GM12878 (cell line): ENCODE measurements at regions not wholly inside any gene's neighbourhood (a gene's known extent, or its start where the extent isn't known, plus 50 kb on each side); places are given as distances from the start of the nearest gene placed in this dataset.

Experiments used
- CHD1 ChIP-seq: IDR thresholded peaks from 2 replicates; pipeline ENCODE4 v1.6.1; 2012; ENCODE audit warnings: low read depth, low read length, improper control_type of control experiment
- FOS ChIP-seq: IDR thresholded peaks from 3 replicates; pipeline ENCODE4 v1.6.1; 2011; ENCODE audit warnings: borderline replicate concordance; ENCODE audit not compliant: insufficient read length; ENCODE audit errors: extremely low read depth
- MTA2 ChIP-seq: fragments of 450-650 bp; IDR thresholded peaks from 2 replicates; pipeline ENCODE4 v1.6.1; 2016; ENCODE audit warnings: low read depth, mild to moderate bottlenecking, moderate library complexity
- TCF12 ChIP-seq: IDR thresholded peaks from 2 replicates; pipeline ENCODE4 v1.6.1; 2011; ENCODE audit warnings: low read depth, mild to moderate bottlenecking, low read length
- TF ChIP-seq, protein P1 (sequence below): fragments of 450-650 bp; IDR thresholded peaks from 2 replicates; pipeline ENCODE4 v1.6.1; 2017; ENCODE audit warnings: low read depth, mild to moderate bottlenecking, moderate library complexity
- TF ChIP-seq, protein P2 (sequence below): fragments of 450-650 bp; formaldehyde crosslinking; IDR thresholded peaks from 2 replicates; pipeline ENCODE4 v1.5.0; 2022; ENCODE audit warnings: mild to moderate bottlenecking, missing genetic modification characterization
- TF ChIP-seq, protein P3 (sequence below): fragments of 450-650 bp; IDR thresholded peaks from 2 replicates; pipeline ENCODE4 v1.6.1; 2017; ENCODE audit warnings: mild to moderate bottlenecking

DNA sequence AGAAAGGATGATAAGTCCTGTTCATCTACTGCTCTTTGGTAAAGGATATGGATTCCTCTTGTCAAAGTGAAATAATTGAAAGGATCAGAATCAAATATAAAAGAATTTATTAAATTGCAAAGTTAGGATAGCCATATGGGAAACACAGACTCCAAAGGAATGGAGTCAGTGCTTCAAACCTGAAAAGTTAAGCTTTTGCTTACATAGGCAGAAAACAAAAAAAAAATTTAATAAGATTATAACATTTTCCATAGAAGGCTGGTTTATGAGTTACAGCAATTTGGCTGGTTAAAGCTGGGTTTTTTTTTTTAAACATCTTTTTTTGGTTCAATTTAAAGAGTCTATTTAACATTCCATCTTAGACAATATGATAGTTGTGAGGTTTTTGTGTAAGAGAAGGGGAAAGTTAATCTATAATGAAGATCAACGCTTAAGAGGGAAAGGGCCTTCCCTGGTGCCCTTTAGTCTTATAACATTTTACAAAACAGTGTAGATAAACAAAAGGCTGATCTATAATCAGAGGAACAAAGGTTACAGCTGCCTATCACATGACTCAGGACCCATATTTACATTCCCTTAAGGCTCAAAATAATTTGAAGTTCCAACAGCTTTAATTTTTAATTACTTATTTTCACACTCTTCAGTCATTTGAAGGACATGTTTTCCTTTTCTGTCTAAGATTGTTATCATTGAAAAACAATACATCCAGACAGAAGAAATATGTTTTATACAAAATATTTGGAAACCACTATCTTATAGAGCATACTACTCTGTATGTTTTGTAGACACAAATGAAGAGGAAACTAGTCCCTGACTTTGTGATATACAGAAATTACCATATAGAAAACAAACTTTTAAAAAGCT, 234.3 kb upstream of the MBL2 start (continued):
- TF ChIP-seq, protein P1, sequence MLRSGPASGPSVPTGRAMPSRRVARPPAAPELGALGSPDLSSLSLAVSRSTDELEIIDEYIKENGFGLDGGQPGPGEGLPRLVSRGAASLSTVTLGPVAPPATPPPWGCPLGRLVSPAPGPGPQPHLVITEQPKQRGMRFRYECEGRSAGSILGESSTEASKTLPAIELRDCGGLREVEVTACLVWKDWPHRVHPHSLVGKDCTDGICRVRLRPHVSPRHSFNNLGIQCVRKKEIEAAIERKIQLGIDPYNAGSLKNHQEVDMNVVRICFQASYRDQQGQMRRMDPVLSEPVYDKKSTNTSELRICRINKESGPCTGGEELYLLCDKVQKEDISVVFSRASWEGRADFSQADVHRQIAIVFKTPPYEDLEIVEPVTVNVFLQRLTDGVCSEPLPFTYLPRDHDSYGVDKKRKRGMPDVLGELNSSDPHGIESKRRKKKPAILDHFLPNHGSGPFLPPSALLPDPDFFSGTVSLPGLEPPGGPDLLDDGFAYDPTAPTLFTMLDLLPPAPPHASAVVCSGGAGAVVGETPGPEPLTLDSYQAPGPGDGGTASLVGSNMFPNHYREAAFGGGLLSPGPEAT = no peak
- no peak for TF ChIP-seq FOS
- TF ChIP-seq MTA2 = no peak
- TF ChIP-seq CHD1 = no peak
- TF ChIP-seq, protein P2, sequence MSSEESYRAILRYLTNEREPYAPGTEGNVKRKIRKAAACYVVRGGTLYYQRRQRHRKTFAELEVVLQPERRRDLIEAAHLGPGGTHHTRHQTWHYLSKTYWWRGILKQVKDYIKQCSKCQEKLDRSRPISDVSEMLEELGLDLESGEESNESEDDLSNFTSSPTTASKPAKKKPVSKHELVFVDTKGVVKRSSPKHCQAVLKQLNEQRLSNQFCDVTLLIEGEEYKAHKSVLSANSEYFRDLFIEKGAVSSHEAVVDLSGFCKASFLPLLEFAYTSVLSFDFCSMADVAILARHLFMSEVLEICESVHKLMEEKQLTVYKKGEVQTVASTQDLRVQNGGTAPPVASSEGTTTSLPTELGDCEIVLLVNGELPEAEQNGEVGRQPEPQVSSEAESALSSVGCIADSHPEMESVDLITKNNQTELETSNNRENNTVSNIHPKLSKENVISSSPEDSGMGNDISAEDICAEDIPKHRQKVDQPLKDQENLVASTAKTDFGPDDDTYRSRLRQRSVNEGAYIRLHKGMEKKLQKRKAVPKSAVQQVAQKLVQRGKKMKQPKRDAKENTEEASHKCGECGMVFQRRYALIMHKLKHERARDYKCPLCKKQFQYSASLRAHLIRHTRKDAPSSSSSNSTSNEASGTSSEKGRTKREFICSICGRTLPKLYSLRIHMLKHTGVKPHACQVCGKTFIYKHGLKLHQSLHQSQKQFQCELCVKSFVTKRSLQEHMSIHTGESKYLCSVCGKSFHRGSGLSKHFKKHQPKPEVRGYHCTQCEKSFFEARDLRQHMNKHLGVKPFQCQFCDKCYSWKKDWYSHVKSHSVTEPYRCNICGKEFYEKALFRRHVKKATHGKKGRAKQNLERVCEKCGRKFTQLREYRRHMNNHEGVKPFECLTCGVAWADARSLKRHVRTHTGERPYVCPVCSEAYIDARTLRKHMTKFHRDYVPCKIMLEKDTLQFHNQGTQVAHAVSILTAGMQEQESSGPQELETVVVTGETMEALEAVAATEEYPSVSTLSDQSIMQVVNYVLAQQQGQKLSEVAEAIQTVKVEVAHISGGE (CRISPR knock-in tag) = no peak
- TF ChIP-seq TCF12 = no peak
- TF ChIP-seq, protein P3, sequence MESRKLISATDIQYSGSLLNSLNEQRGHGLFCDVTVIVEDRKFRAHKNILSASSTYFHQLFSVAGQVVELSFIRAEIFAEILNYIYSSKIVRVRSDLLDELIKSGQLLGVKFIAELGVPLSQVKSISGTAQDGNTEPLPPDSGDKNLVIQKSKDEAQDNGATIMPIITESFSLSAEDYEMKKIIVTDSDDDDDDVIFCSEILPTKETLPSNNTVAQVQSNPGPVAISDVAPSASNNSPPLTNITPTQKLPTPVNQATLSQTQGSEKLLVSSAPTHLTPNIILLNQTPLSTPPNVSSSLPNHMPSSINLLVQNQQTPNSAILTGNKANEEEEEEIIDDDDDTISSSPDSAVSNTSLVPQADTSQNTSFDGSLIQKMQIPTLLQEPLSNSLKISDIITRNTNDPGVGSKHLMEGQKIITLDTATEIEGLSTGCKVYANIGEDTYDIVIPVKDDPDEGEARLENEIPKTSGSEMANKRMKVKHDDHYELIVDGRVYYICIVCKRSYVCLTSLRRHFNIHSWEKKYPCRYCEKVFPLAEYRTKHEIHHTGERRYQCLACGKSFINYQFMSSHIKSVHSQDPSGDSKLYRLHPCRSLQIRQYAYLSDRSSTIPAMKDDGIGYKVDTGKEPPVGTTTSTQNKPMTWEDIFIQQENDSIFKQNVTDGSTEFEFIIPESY = no peak
